HG03439 (cell line): ENCODE measurements at regions not wholly inside any gene's neighbourhood (a gene's known extent, or its start where the extent isn't known, plus 50 kb on each side); places are given as distances from the start of the nearest gene placed in this dataset.
A peak's percentile ranks its signal among the peaks of the same experiment; 100 is the strongest.

ENCODE experiments used
- ATAC-seq: cut with Tn5 transposase; IDR thresholded peaks from one replicate; pipeline ENCODE4 v1.9.1; 2021; ENCODE audit warnings: mild to moderate bottlenecking, moderate library complexity; ENCODE audit not compliant: unreplicated experiment

DNA sequence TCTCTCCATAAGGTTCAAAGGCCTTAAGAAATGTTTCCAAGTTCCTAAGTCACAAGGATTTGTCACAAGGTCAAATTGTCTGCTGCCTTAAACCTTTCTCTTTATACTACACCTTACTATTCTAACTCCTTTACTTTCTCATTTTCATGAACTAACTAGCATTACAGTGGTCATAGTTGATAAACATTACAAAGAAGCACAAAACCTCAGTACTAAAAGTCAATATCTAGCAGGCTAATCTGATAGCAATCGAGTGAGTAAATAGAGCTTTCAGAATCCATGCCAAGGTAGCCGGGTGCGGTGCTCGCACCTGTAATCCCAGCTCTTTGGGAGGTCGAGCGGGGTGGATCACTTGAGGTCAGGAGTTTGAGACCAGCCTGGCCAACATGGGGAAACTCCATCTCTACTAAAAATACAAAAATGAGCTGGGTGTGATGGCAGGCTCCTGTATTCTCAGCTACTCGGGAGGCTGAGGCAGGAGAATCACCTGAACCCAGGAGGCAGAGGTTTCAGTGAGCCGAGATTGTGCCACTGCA lies 510.0 kb downstream of the GBA3 start:
- no peak for ATAC-seq

DNA sequence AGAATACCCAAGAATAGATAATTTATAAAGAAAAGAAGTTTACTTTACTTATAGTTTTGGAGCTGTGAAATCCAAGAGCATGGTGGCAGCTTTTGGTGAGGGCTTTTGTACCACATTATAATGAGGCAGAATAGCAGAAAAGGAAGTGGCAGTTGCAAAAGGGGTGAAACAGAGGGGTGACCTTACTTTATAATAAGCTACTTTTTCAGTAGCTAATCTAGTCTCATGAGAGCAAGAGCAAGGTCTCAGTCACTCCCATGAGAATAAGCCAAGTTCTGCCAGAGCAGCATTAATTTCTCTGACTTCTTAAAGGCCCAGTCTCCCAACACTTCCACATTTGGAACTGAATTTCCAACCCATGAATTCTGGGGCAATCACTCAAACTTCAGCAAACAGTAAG lies 502.0 kb downstream of the GBA3 start:
- no peak for ATAC-seq

DNA sequence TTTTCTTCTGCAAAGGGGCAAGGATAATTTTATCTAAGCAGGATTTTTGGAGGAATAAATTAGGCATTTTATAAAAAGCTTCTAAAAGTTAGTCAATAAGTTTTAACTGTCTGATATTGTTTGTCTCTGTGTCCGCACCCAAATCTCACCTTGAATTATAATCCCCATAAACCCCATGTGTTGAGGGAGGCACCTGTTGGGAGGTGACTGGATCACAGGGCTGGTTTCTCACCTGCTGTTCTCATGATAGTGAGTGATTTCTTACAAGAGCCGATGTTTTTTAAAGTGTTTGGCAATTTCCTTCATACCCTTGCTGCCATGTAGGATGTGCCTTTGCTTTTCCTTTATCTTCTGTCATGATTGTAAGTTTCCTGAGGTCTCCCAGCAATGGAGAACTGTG lies 481.4 kb downstream of the GBA3 start:
- ATAC-seq = no peak

DNA sequence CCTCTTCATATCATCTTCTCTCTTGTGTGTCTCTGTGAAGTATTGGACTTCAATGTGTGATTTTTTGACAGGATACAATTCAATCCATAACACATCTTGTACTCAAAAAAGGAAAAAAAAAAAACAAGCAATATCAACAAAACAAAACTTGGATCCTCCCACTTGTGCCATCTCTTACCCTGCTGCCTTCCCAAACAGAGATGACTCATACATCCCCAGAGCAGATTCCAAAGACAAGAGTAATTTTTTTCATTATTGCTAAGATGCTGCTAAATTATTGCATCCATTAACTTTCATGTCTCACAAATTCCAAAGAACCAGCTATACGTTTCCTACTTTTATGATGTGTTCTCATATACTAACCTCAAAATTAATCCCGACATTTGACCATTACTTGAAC lies 479.2 kb downstream of the GBA3 start:
- ATAC-seq = no peak

DNA sequence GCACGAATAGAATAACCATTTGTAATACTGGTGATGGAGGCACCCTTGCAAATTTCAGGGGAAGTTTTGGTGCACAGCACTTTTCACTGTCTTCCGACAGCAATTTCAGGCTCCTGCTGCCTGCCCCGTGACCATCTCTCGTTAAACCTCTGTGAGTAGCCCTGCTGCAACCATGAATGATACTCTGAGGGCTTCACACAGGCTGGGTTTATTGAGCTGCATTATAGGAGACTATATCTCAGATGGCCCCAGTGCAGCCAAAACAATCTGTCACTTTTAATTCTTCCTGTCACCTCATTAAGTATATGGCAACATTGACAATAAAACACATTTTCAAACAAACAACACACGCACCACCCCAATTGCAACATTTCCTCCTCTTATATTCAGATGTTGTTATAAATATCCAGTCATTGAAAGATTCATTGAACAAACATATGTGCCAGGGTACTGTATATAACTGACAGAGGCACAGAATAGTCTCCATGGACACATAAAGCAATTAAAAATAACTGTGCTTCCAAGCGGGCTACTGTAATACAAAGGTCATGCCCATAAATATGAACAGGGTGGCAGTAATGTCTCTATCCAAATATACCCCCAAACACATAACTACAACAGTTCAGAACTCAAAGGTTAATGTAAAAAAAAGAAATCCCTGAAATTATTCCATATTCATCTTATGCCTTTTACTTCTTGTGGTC lies 477.0 kb downstream of the GBA3 start:
- ATAC-seq = no peak

DNA sequence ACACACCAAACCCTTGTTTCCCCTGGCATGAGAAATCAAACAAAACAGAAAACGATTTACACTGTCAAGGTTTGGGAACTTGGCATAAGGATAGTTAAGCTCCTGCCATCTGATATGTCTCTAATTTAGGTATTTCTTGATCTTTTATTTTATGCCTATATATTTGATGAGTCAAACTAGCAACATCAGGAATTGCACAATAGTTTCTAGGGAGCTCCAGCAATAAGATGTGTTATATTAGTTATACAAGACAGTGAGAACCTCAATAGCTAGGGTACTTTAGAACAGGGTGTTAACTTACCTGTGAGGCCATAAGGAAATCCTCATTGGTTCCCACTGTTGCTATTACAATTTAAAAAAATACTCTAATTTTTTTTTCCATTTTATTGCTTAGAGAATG lies 474.2 kb downstream of the GBA3 start:
- no peak for ATAC-seq

DNA sequence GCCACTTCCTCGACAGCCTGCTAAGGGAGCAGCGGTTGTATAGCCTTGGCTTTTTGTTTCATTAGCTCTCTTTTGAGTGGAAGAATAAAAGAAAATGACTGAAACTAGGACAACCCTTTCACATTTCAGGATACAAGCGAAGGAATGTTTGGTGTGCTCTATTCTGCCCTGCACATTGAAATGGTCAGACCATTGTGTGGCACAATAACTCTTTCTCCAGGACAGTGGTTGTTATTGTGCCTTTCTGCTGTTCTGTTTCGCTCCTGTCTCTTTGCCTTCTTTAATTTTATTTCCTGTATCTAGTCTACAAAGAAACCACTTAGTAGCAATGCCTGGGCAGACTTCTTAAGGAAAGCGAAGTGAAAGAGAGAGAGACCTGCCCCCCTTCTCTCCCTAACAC lies 473.7 kb downstream of the GBA3 start:
- ATAC-seq = no peak

DNA sequence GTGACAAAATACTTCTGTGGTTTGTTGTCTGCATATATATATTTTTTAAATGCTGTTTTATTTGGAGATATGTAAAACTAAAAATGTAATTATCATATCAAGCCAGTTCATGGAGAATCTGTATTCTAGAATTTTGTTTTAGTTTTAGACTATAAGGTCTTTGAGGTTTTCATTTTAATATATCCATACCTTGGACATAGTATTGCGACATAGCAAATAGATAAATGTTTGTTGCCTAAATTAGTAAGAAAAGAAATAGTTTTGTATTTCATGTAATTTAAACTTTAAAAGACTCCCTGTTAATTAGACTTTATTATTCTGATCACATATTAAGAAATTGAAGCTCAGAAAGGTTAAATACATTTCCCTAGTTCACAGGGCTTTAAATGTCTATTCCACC lies 472.9 kb downstream of the GBA3 start:
- ATAC-seq = no peak

DNA sequence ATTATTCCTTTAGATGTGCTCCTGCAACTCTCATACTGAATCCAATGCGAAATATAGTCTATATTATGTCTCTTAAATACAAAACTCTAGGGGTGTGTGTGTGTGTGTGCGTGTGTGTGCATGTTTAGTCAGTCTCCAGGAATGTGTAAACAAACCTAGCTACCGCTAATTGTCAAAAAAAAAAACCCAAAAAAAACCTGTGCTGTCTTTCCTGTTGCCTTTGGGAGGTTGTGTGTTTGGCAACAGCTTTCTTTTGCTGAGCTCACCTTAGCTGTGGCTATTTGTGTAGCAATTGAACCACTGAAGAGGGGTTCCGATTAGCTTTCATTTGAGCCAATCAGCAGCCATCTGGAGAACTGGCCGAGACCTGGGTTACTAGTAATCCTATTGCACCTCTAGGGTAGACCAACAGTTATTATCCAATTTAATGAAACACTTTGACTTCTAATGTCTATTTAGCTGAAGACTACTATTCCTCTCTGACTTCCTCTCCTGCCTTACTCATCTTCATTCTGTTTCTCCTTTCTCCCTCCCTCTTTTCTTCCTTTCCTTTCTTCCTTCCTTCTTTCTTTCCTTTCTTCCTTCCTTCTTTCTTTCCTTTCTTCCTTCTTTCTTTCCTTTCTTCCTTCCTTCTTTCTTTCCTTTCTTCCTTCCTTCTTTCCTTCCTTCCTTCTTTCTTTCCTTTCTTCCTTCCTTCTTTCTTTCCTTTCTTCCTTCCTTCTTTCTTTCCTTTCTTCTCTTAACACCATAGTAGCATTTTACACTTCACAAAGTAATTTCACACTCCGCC lies 471.1 kb downstream of the GBA3 start:
- ATAC-seq = no peak

DNA sequence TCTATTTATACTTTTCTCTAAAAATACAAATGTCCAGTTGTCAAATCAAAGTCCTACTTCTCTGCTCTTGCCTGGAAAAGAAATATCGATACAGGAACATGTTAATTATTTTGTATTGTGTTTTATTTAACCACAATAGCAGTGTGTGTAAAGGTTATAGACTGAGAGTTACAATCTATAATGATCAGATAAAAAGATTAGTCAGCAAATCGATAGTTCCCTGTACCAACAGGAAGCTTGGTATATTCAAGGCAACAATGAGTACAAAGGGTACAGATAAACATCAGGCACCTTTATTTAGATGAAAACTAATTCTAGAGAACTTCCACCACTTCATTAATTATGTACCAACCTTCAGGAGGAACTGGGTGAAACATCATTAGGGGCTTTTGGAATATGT lies 469.5 kb downstream of the GBA3 start:
- no peak for ATAC-seq

DNA sequence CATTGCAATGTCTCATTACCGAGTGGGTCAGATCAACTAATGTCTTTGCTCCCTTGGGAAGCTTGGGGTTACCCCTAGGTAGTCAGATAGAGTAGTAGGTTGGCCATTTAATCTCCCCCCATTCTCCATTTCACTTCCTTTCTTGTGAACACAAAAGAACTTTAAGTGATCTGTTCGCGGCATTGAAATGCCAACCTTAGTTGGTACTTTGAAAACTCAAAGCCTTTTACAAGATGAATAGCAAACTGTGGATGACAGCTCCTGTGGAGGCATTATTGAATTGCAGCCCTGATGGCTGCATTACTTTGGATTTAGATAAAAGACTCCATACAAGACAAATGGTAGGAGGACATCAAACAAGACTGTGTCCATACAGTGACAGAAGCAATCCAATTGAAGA lies 469.1 kb downstream of the GBA3 start:
- no peak for ATAC-seq

DNA sequence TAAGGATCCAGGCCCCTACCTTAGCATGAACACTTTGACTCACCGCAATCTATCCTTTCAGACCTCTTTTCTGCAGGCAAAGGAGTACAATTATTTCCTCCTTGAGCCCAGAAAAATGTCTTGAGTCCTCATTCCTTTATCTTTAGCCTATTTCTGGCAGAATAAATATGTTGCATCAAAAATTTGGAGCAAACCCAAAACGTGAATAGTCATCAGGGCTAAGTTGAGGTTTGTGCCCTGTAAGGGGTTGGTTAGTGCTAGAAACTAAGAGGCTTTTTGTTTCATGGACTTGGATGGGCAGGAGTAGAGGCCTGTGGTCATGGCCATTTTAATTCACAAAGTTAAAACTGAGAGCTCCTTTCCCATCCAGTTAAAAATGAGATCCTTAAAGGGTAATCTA lies 460.3 kb downstream of the GBA3 start:
- no peak for ATAC-seq

DNA sequence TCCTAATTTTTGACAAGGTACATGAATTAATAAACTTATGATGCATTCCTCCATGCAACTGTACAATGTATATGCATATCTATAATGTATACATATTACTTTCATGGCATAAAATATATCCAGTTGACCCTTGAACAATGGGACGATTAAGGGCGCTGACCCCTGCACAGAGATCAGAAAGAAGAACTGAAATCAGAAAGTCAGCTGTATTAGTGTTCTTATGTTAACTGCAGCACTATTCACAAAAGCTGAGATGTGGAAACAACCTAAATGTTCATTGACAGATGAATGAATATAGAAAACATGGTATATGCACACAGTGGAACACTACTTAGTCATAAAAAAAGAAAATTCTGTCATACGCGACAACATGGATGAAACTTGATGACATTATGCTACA lies 457.1 kb downstream of the GBA3 start:
- ATAC-seq = no peak

DNA sequence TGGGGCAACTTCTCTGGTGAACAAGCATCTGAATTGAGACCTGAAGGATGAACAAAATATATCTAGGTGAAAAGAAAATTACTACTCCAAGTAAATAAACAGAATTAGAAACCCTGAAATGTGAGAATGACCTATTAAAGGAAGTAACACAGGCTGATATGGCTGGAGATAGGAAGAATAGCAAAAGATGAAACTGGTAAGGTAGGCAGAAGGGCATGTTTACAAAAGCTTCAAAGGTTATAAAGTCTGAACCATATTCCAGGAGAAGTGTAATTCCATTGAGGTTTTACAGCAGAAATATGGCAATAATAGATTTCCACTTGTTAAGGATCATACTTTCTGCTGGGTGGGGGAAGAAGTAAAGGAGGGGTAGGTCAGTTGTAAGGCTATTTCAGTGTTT lies 452.0 kb downstream of the GBA3 start:
- no peak for ATAC-seq

DNA sequence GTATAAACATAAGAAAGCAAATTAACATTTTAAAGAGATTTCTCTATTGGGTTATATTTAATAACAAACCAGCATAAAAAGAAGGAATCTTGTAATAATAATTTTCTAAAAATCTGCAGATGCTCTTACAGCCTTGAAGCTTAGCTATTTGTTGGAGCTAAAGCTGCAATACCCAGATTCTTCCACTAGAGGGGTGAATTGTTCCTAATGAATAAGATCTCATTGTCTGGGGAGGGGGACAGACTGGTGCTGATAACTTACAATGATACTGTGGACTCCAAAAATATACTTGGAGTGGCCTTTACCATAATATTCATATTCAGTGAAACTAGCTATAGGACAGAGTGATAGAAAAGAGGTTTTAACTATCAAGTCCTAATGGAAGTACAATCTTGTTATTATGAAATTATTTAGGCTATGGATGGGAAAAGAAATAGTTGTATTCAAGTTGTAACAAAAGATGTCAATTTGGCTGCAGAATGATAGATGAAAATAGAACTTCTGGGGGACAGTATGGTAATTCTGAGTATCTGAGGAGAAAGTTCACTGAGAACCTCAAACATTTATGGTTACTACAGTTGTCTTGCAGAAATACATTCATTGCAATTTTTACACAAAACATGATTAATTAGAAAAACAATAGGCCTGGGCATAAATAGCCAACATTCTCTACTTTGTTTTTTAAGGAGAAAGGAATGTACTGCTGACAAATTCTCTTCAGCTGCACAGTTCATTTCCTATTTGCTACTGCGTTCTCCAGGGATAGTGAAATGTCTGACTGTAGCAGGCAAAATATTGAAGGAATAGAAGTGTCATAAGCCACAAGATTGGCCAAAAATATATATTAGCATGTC lies 443.3 kb downstream of the GBA3 start:
- ATAC-seq = peak; percentile 70

DNA sequence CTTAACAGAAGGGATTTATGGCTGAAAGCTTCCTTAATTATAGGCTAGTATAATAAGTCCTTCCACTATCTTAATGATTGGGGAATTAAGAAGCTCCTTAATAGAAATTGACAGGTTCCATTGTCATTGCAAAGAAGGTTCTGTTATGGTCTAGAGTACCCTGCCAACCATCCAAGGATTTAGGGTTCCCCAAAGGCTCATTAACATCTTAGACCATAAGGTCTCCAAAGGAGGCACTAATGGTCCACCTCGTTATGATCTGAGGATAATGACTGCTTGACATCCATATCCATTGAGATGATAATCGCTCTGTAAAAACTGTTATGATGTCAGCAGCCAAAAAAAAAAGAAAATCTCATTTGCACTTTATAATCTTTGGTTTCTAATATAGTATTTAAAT lies 441.6 kb downstream of the GBA3 start:
- no peak for ATAC-seq

DNA sequence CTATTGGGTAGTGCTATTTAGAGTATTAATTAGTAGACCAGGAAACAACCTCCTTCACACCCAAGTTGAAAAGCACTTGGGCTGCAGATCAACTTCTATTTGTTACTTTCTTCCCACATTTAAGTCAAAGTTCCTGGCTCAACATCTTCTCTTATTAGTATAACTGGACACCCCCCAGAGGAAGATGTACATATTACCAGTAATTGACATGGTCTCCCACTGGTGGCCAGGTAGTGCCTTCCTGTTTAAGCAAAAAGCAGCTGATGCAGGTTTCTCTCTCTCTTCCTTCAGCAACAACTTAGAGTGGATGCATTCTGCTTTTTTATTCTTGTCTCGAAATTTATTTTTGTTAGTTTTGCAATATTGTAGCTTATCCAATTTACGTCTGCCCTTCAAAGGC lies 438.1 kb downstream of the GBA3 start:
- no peak for ATAC-seq

DNA sequence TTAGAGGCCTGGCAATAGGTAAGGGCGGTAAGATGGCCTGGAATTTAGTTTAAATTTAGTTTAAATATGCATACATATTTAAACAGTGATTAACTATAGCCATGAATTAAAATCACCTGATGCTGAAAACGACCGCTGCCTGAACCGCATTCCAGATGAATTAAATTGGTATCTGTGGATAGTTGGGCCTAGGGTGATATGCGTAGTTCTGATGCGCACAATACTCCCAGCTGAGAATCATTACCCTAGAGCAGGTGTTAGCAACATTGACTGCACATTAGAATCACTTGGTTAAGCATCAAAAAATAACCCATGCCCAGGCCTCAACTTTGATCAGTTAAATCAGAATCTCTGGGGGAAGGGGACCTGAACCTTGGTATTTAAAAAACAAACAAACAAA lies 432.4 kb downstream of the GBA3 start:
- ATAC-seq = no peak

DNA sequence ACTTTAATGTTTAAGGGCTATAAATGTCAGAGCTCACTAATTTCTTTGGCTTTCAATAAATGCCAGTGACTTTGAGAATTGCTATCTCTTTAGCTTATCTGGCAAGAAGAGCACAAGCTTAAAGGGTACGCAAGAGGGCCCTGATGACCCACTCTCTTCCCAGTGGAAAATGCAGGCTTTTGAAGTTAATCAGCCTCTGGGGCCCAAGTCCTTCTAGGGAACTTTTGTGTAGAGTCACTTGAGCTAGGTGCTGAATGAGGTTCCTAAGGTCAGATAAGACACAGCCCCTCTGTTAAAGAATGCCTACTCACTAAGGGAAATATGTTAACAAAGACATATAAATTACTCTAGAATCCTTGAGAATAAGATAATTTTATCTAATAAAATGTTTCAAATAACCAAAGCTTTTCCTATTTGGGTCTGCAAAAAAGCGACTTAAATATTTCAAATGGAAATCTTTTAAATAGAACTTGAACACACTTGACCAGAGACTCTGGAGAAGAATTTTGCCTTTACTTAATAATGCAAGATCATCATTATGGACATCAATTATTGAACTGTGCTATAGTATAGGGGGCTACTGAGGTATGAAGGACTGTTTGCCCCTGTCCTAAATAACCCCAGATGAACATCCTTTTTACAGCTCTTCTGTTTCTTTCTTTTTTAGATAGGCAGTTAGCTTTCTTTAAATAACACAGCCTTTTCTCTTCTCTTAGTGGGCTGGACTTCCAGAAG lies 430.1 kb downstream of the GBA3 start:
- no peak for ATAC-seq

DNA sequence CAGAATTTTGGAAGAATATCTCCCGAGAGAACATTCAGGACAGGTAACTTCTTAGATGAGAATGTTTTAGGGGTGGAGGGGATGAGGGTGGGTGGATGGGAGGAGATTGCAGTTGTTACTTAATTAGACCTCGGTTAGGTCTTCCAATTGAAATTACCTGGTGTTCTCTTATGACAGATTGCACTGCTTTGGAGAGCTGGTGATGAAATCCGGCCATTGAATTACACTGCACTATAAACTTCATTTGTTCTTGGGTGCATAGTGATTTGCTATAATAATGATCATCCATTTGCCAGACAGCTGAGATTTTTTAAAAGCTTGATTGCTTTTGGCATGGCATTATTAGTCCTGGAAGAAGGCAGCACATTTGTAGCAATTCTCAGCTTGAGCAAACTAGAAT lies 427.6 kb downstream of the GBA3 start:
- no peak for ATAC-seq

DNA sequence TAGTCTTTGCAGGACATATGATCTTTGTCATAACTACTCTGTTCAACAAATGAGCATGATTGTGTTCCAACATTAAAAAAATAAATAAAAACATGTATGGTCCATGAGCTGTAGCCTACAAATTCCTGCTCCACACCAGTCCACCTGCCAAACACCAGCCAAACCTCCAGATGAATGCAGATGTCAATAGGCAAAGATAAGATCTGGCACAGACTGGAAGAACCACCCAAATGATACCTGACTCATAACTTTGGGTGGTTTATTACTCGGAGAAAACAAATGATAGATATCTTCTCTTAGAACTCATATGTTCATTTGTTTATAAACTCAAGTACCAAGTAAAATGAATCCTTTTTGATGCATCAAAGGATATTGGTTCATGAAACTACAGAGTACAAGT lies 425.1 kb downstream of the GBA3 start:
- no peak for ATAC-seq
